ENCODE measurements at regions not wholly inside any gene's neighbourhood (a gene's known extent, or its start where the extent isn't known, plus 50 kb on each side); places are given as distances from the start of the nearest gene placed in this dataset.

- Histone ChIP-seq H3K27ac (no peak overlapping the region), H3K36me3 (no peaks in the 10 kb centered on the region), H3K4me3 (no peak overlapping the region), H3K4me1 (no peaks in the 10 kb centered on the region), H3K9me3 (no peaks in the 10 kb centered on the region), H3K27me3 (replicated peaks in 1 of 7) (no peaks in the 10 kb centered on the region)
- intact Hi-C loops (cut with DNase I; ENCODE audit: low total_unique reads) = no loop called here
- WGBS, 5 donors = 74 to 88% (median 83%) methylated on average over 4 of the region's 4 CpGs
- DNase-seq = no peak
- TF ChIP-seq, protein P1, sequence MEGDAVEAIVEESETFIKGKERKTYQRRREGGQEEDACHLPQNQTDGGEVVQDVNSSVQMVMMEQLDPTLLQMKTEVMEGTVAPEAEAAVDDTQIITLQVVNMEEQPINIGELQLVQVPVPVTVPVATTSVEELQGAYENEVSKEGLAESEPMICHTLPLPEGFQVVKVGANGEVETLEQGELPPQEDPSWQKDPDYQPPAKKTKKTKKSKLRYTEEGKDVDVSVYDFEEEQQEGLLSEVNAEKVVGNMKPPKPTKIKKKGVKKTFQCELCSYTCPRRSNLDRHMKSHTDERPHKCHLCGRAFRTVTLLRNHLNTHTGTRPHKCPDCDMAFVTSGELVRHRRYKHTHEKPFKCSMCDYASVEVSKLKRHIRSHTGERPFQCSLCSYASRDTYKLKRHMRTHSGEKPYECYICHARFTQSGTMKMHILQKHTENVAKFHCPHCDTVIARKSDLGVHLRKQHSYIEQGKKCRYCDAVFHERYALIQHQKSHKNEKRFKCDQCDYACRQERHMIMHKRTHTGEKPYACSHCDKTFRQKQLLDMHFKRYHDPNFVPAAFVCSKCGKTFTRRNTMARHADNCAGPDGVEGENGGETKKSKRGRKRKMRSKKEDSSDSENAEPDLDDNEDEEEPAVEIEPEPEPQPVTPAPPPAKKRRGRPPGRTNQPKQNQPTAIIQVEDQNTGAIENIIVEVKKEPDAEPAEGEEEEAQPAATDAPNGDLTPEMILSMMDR (IDR thresholded peaks at IDR 0.05 in 8 of 11, conservative IDR thresholded peaks at IDR 0.05 in 3 of 11) = no peak
- no peak for TF ChIP-seq POLR2A (IDR thresholded peaks at IDR 0.05)
- no peak for TF ChIP-seq POLR2AphosphoS5 (IDR thresholded peaks at IDR 0.05)
Observed at GRCh38 chr5:93302711-93303110, 278.3 kb downstream of the NR2F1-AS1 start.

DNA sequence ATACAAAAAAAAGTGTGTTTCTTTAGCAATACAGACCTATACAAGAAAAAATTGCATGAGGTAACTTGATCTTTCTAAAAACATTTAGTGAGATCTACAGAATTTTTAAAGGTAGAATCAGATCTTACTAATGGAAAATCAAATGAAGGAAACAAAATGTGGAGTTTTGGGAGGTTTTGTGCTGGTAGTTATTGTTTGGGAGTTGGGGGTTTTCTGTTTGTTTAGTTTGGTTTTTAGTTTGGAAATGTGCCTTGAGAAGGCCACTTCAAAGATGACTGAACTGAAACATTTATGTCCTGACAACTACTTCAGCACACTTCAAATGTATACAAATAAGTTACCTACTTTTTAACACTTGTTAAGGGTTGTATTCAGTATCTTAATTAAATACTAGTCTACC lies 280.1 kb downstream of the NR2F1-AS1 start:
- intact Hi-C loops (cut with DNase I; ENCODE audit: low total_unique reads) = no loop called here
- TF ChIP-seq POLR2A (IDR thresholded peaks at IDR 0.05) = no peak
- no peak for TF ChIP-seq POLR2AphosphoS5 (IDR thresholded peaks at IDR 0.05)
- TF ChIP-seq, protein P1 (IDR thresholded peaks at IDR 0.05 in 8 of 11, conservative IDR thresholded peaks at IDR 0.05 in 3 of 11) = no peak
- Histone ChIP-seq H3K27ac (no peak overlapping the region), H3K4me1 (no peaks in the 10 kb centered on the region), H3K4me3 (no peak overlapping the region), H3K9me3 (no peaks in the 10 kb centered on the region), H3K36me3 (no peaks in the 10 kb centered on the region), H3K27me3 (replicated peaks in 1 of 7) (no peaks in the 10 kb centered on the region)
- DNase-seq = no peak

DNA sequence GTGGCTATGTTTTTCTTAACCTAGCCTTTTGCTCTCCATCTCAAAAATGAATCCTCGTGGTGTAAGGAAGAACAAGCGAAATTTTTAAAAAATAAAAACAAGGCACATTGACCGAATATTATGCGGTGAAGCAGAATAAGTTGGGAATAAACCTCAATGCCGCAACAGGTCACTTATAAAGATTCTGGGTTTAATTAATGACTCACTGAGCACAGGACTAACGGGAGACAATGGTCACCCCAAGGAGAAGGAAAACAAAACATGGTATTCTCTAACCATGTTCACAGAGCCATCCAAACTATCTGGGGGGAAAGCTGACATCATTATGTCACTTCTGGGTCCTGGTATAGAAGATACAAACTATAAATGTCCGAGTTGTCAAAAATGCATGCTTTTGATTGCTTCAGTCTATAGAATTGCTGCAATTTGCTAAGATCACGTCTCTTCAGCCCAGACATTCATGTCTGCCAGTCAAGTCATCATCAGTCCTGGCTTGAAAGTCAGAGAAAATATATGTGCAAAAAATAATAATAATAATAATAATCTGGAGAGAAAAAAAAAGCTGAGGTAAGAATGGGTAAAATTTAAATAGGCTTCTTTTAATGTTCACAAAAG lies 280.6 kb downstream of the NR2F1-AS1 start:
- intact Hi-C loops (cut with DNase I; ENCODE audit: low total_unique reads) = no loop called here
- 69 to 79% (median 74%) methylated on average over 8 of the region's 8 CpGs for WGBS, 5 donors

GRCh38 chr5:93299681-93300308 lies 281.2 kb downstream of the NR2F1-AS1 start:
- WGBS, 5 donors = 70 to 83% (median 74%) methylated on average over 6 of the region's 6 CpGs
- no peak overlapping the region for H3K4me3 ChIP-seq
- H3K36me3 ChIP-seq = no peaks in the 10 kb centered on the region
- DNase-seq = no peak
- no peak for TF ChIP-seq POLR2AphosphoS5 (IDR thresholded peaks at IDR 0.05)
- TF ChIP-seq, protein P1 (IDR thresholded peaks at IDR 0.05 in 8 of 11, conservative IDR thresholded peaks at IDR 0.05 in 3 of 11) = no peak
- no peak for TF ChIP-seq POLR2A (IDR thresholded peaks at IDR 0.05)
- H3K9me3 ChIP-seq = no peaks in the 10 kb centered on the region
- H3K4me1 ChIP-seq = no peaks in the 10 kb centered on the region
- intact Hi-C loops (cut with DNase I; ENCODE audit: low total_unique reads) = no loop called here
- H3K27ac ChIP-seq = no peak overlapping the region
- no peaks in the 10 kb centered on the region for H3K27me3 ChIP-seq (replicated peaks in 1 of 7)

More for the DNA sequence above, 280.6 kb downstream of the NR2F1-AS1 start:
- TF ChIP-seq POLR2AphosphoS5 (IDR thresholded peaks at IDR 0.05) (no peak), POLR2A (IDR thresholded peaks at IDR 0.05) (no peak)
- TF ChIP-seq, protein P1 (IDR thresholded peaks at IDR 0.05 in 8 of 11, conservative IDR thresholded peaks at IDR 0.05 in 3 of 11) = no peak
- no peak overlapping the region for H3K27ac ChIP-seq
- no peaks in the 10 kb centered on the region for H3K36me3 ChIP-seq
- no peak for DNase-seq
- H3K27me3 ChIP-seq (replicated peaks in 1 of 7) = no peaks in the 10 kb centered on the region
- H3K9me3 ChIP-seq = no peaks in the 10 kb centered on the region
- no peaks in the 10 kb centered on the region for H3K4me1 ChIP-seq
- no peak overlapping the region for H3K4me3 ChIP-seq

Measured in spleen (tissue), 11 donors.